IPS-20b (cell line): ENCODE measurements at regions not wholly inside any gene's neighbourhood (a gene's known extent, or its start where the extent isn't known, plus 50 kb on each side); places are given as distances from the start of the nearest gene placed in this dataset.

Source experiments
- H3K27ac ChIP-seq: one replicate; pipeline ENCODE4 v1.5.1; 2013; ENCODE audit warnings: low read length
- H3K27me3 ChIP-seq: 2 replicates; pipeline ENCODE4 v1.6.1; 2013; ENCODE audit warnings: mild to moderate bottlenecking, low read length, inconsistent platforms; ENCODE audit not compliant: insufficient read depth
- H3K36me3 ChIP-seq: 2 replicates; pipeline ENCODE4 v1.6.1; 2013; ENCODE audit warnings: low read depth, mild to moderate bottlenecking, inconsistent platforms, low read length, moderate library complexity; ENCODE audit not compliant: insufficient read depth
- H3K4me1 ChIP-seq: 2 replicates; pipeline ENCODE4 v1.6.1; 2013; ENCODE audit warnings: mild to moderate bottlenecking, control low read depth, inconsistent platforms, low read length, moderate library complexity; ENCODE audit not compliant: insufficient read depth
- H3K4me3 ChIP-seq: 2 replicates; pipeline ENCODE4 v1.5.1; 2013; ENCODE audit warnings: mild to moderate bottlenecking, low read length, inconsistent platforms
- H3K9ac ChIP-seq: 2 replicates; pipeline ENCODE4 v1.6.1; 2013; ENCODE audit warnings: low read depth, mild to moderate bottlenecking, inconsistent platforms, low read length, moderate library complexity
- H3K9me3 ChIP-seq: 2 replicates; pipeline ENCODE4 v1.6.1; 2013; ENCODE audit warnings: mild to moderate bottlenecking, low read depth, low read length, inconsistent platforms; ENCODE audit not compliant: insufficient read depth

- H3K4me1 ChIP-seq: no peaks in the 10 kb centered on the region
- H3K36me3 ChIP-seq: no peaks in the 10 kb centered on the region
- H3K27me3 ChIP-seq: peaks cover 12% of the 10 kb centered on the region; the same call in 1 of the 2 replicates
- H3K9me3 ChIP-seq: no peaks in the 10 kb centered on the region
- H3K27ac ChIP-seq: no peak overlapping the region
- H3K9ac ChIP-seq: no peak overlapping the region
- no peak overlapping the region for H3K4me3 ChIP-seq
Measured at GRCh38 chr1:78277253-78277652, 213.5 kb upstream of the PTGFR start.

GRCh38 chr1:78279051-78279450, 211.7 kb upstream of the PTGFR start:
- Histone ChIP-seq H3K9ac (no peak overlapping the region), H3K4me3 (no peak overlapping the region), H3K36me3 (no peaks in the 10 kb centered on the region), H3K4me1 (no peaks in the 10 kb centered on the region), H3K27ac (no peak overlapping the region), H3K9me3 (no peaks in the 10 kb centered on the region), H3K27me3 (peaks cover 12% of the 10 kb centered on the region; the same call in 1 of the 2 replicates)

GRCh38 chr1:78280626-78281025, 210.1 kb upstream of the PTGFR start:
- Histone ChIP-seq H3K36me3 (no peaks in the 10 kb centered on the region), H3K4me1 (no peaks in the 10 kb centered on the region), H3K9ac (no peak overlapping the region), H3K4me3 (no peak overlapping the region), H3K27me3 (peaks cover 8% of the 10 kb centered on the region; the same call in 1 of the 2 replicates), H3K27ac (no peak overlapping the region), H3K9me3 (no peaks in the 10 kb centered on the region)

GRCh38 chr1:78281580-78281979, 209.2 kb upstream of the PTGFR start:
- no peaks in the 10 kb centered on the region for H3K36me3 ChIP-seq
- H3K9me3 ChIP-seq: no peaks in the 10 kb centered on the region
- no peak overlapping the region for H3K4me3 ChIP-seq
- H3K9ac ChIP-seq: no peak overlapping the region
- H3K27ac ChIP-seq: no peak overlapping the region
- H3K27me3 ChIP-seq: peaks cover 8% of the 10 kb centered on the region; the same call in 1 of the 2 replicates
- no peaks in the 10 kb centered on the region for H3K4me1 ChIP-seq

GRCh38 chr1:78283691-78284090, 207.1 kb upstream of the PTGFR start:
- Histone ChIP-seq H3K27ac (no peak overlapping the region), H3K4me3 (no peak overlapping the region), H3K9ac (no peak overlapping the region), H3K36me3 (no peaks in the 10 kb centered on the region), H3K9me3 (no peaks in the 10 kb centered on the region), H3K27me3 (no peaks in the 10 kb centered on the region), H3K4me1 (no peaks in the 10 kb centered on the region)

GRCh38 chr1:78284354-78284753, 206.4 kb upstream of the PTGFR start:
- Histone ChIP-seq H3K27ac (no peak overlapping the region), H3K4me1 (no peaks in the 10 kb centered on the region), H3K4me3 (no peak overlapping the region), H3K27me3 (no peaks in the 10 kb centered on the region), H3K9ac (no peak overlapping the region), H3K9me3 (no peaks in the 10 kb centered on the region), H3K36me3 (no peaks in the 10 kb centered on the region)

- no peaks in the 10 kb centered on the region for H3K27me3 ChIP-seq
- no peaks in the 10 kb centered on the region for H3K36me3 ChIP-seq
- H3K4me1 ChIP-seq: no peaks in the 10 kb centered on the region
- no peak overlapping the region for H3K4me3 ChIP-seq
- H3K9ac ChIP-seq: no peak overlapping the region
- no peaks in the 10 kb centered on the region for H3K9me3 ChIP-seq
- H3K27ac ChIP-seq: no peak overlapping the region
Measured at GRCh38 chr1:78286686-78287085, 204.1 kb upstream of the PTGFR start.

- no peak overlapping the region for H3K27ac ChIP-seq
- no peaks in the 10 kb centered on the region for H3K36me3 ChIP-seq
- no peak overlapping the region for H3K4me3 ChIP-seq
- no peaks in the 10 kb centered on the region for H3K4me1 ChIP-seq
- no peak overlapping the region for H3K9ac ChIP-seq
- no peaks in the 10 kb centered on the region for H3K9me3 ChIP-seq
- H3K27me3 ChIP-seq: no peaks in the 10 kb centered on the region
Measured at GRCh38 chr1:78289603-78290002, 201.2 kb upstream of the PTGFR start.

- Histone ChIP-seq H3K27me3 (no peaks in the 10 kb centered on the region), H3K4me1 (no peaks in the 10 kb centered on the region), H3K9me3 (no peaks in the 10 kb centered on the region), H3K9ac (no peak overlapping the region), H3K4me3 (no peak overlapping the region), H3K27ac (no peak overlapping the region), H3K36me3 (no peaks in the 10 kb centered on the region)
Measured at GRCh38 chr1:78291418-78291817, 199.4 kb upstream of the PTGFR start.

- H3K4me3 ChIP-seq: no peak overlapping the region
- H3K36me3 ChIP-seq: no peaks in the 10 kb centered on the region
- H3K27ac ChIP-seq: no peak overlapping the region
- no peaks in the 10 kb centered on the region for H3K4me1 ChIP-seq
- no peaks in the 10 kb centered on the region for H3K9me3 ChIP-seq
- no peak overlapping the region for H3K9ac ChIP-seq
- H3K27me3 ChIP-seq: no peaks in the 10 kb centered on the region
Measured at GRCh38 chr1:78291872-78292271, 198.9 kb upstream of the PTGFR start.

GRCh38 chr1:78292361-78292760, 198.4 kb upstream of the PTGFR start:
- no peak overlapping the region for H3K9ac ChIP-seq
- H3K27ac ChIP-seq: no peak overlapping the region
- no peaks in the 10 kb centered on the region for H3K4me1 ChIP-seq
- H3K27me3 ChIP-seq: no peaks in the 10 kb centered on the region
- H3K9me3 ChIP-seq: no peaks in the 10 kb centered on the region
- no peak overlapping the region for H3K4me3 ChIP-seq
- H3K36me3 ChIP-seq: no peaks in the 10 kb centered on the region

- Histone ChIP-seq H3K4me3 (no peak overlapping the region), H3K27me3 (no peaks in the 10 kb centered on the region), H3K36me3 (no peaks in the 10 kb centered on the region), H3K9me3 (no peaks in the 10 kb centered on the region), H3K9ac (no peak overlapping the region), H3K27ac (no peak overlapping the region), H3K4me1 (no peaks in the 10 kb centered on the region)
Measured at GRCh38 chr1:78297836-78298235, 192.9 kb upstream of the PTGFR start.

- no peak overlapping the region for H3K27ac ChIP-seq
- no peaks in the 10 kb centered on the region for H3K36me3 ChIP-seq
- H3K4me3 ChIP-seq: no peak overlapping the region
- H3K4me1 ChIP-seq: no peaks in the 10 kb centered on the region
- no peaks in the 10 kb centered on the region for H3K9me3 ChIP-seq
- H3K9ac ChIP-seq: no peak overlapping the region
- no peaks in the 10 kb centered on the region for H3K27me3 ChIP-seq
Measured at GRCh38 chr1:78298349-78298748, 192.4 kb upstream of the PTGFR start.
